Retinal pigment epithelial cell (primary cell): ENCODE measurements at regions not wholly inside any gene's neighbourhood (a gene's known extent, or its start where the extent isn't known, plus 50 kb on each side); places are given as distances from the start of the nearest gene placed in this dataset.

Experiments used
- DNase-seq: peaks from one replicate; pipeline ENCODE4 v3.0.0-alpha.2; 2010; ENCODE audit warnings: low read depth
- H3K4me3 ChIP-seq: 2 replicates; pipeline ENCODE4 v1.5.1; 2011; ENCODE audit warnings: mild to moderate bottlenecking, low read length, control low read depth, moderate library complexity
- CTCF ChIP-seq: conservative IDR thresholded peaks from 2 replicates; pipeline ENCODE4 v1.5.1; 2011; ENCODE audit warnings: low read depth, low read length, control low read depth, inconsistent platforms

GRCh38 chr21:36627242-36627641 is 71.7 kb upstream of the SIM2 start:
- no peak overlapping the region for H3K4me3 ChIP-seq
- DNase-seq: no peak
- TF ChIP-seq CTCF: no peak

- no peak for TF ChIP-seq CTCF
- no peak overlapping the region for H3K4me3 ChIP-seq
- no peak for DNase-seq
Measured at GRCh38 chr21:36628106-36628505, 70.8 kb upstream of the SIM2 start.

- DNase-seq: no peak
- no peak overlapping the region for H3K4me3 ChIP-seq
- TF ChIP-seq CTCF: no peak
Measured at GRCh38 chr21:36628761-36629460, 70.0 kb upstream of the SIM2 start.

GRCh38 chr21:36630485-36631206 is 68.3 kb upstream of the SIM2 start:
- peak; percentile 80 for TF ChIP-seq CTCF
- DNase-seq: no peak
- no peak overlapping the region for H3K4me3 ChIP-seq

GRCh38 chr21:36636016-36636415 is 62.9 kb upstream of the SIM2 start:
- H3K4me3 ChIP-seq: no peak overlapping the region
- no peak for TF ChIP-seq CTCF
- no peak for DNase-seq

- DNase-seq: no peak
- TF ChIP-seq CTCF: no peak
- no peak overlapping the region for H3K4me3 ChIP-seq
Measured at GRCh38 chr21:36636439-36636838, 62.5 kb upstream of the SIM2 start.

GRCh38 chr21:36639769-36640168 is 59.1 kb upstream of the SIM2 start:
- DNase-seq: no peak
- H3K4me3 ChIP-seq: no peak overlapping the region
- no peak for TF ChIP-seq CTCF
